K562 (cell line): ENCODE measurements at regions not wholly inside any gene's neighbourhood (a gene's known extent, or its start where the extent isn't known, plus 50 kb on each side); places are given as distances from the start of the nearest gene placed in this dataset.

Experiments used
- COPS2 ChIP-seq: fragments of 450-650 bp; conservative IDR thresholded peaks from 2 replicates; pipeline ENCODE4 v1.6.1; 2016; ENCODE audit warnings: mild to moderate bottlenecking, moderate library complexity
- FOXJ3 ChIP-seq: sonication (generic); formaldehyde crosslinking; IDR thresholded peaks from 2 replicates; pipeline ENCODE4 v1.4.0; 2020; ENCODE audit warnings: mild to moderate bottlenecking, missing genetic modification reagents
- FUS ChIP-seq: fragments of 200-400 bp; formaldehyde crosslinking; optimal IDR thresholded peaks from 2 replicates; pipeline ENCODE3; 2017; ENCODE audit warnings: low read depth, low read length
- POLR2A ChIP-seq: fragments of 450-650 bp; conservative IDR thresholded peaks from 2 replicates; pipeline ENCODE4 v1.6.1; 2016
- RCOR1 ChIP-seq, 2 experiments: IDR thresholded peaks; 2 replicates each; pipeline ENCODE4 v1.6.1; 2012; ENCODE audit warnings: low read depth in 2 of 2, low read length in 2 of 2, borderline replicate concordance in 1 of 2, improper control_type of control experiment in 1 of 2
- SIN3A ChIP-seq, 2 experiments: fragments of 150-350 bp in 1 of 2; IDR thresholded peaks; 2 replicates each; pipeline ENCODE4 v1.6.1; 2011 to 2016; ENCODE audit warnings: borderline replicate concordance in 2 of 2, low read depth in 2 of 2, low read length in 2 of 2, mild to moderate bottlenecking in 2 of 2, moderate library complexity in 2 of 2; ENCODE audit not compliant: control insufficient read depth in 1 of 2
- TF ChIP-seq, protein P1 (sequence below): fragments of 250-450 bp; sonication (Bioruptor Pico); IDR thresholded peaks from 2 replicates; pipeline ENCODE4 v1.5.1; 2021; ENCODE audit warnings: mild to moderate bottlenecking

GRCh38 chr4:15293711-15294110 lies 134.1 kb upstream of the C1QTNF7 start:
- TF ChIP-seq POLR2A (no peak), SIN3A (IDR thresholded peaks at IDR 0.05; ENCODE audit: borderline replicate concordance in 2 of 2, control insufficient read depth in 1 of 2, low read depth in 2 of 2, low read length in 2 of 2) (no peak), FUS (no peak), COPS2 (no peak), FOXJ3 (CRISPR knock-in tag) (no peak), RCOR1 (IDR thresholded peaks at IDR 0.05; ENCODE audit: borderline replicate concordance in 1 of 2, low read depth in 2 of 2, low read length in 2 of 2) (no peak)
- TF ChIP-seq, protein P1, sequence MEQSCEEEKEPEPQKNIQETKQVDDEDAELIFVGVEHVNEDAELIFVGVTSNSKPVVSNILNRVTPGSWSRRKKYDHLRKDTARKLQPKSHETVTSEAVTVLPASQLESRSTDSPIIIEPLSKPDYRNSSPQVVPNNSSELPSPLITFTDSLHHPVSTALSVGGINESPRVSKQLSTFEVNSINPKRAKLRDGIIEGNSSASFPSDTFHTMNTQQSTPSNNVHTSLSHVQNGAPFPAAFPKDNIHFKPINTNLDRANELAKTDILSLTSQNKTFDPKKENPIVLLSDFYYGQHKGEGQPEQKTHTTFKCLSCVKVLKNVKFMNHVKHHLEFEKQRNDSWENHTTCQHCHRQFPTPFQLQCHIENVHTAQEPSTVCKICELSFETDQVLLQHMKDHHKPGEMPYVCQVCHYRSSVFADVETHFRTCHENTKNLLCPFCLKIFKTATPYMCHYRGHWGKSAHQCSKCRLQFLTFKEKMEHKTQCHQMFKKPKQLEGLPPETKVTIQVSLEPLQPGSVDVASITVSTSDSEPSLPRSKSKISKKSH (CRISPR knock-in tag), result no peak
